ENCODE measurements at regions not wholly inside any gene's neighbourhood (a gene's known extent, or its start where the extent isn't known, plus 50 kb on each side); places are given as distances from the start of the nearest gene placed in this dataset.

DNA sequence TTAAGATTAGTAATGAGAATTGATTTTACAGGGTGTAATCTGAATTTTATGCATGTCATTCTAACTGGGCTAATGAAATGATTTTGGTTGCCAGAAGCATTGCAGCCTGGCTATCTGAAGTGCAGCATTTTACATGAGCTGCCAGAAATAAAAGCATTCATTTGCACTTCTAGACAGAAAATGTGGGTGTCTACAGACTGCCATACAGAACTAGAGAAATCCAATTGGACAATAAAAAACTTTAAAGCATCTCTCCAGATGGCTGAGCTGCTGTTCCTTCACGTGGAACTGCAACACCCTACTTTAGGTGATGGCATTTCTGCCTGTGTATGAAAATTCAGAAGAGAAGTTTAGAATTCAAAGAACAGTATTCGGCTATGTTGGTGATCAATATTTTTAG is 450.1 kb upstream of the SLITRK1 start:
- Mint-ChIP-seq H3K27me3 (ENCODE audit: low read depth) (no peaks in the 10 kb centered on the region), H3K36me3 (ENCODE audit: insufficient read depth) (no peaks in the 10 kb centered on the region), H3K4me1 (ENCODE audit: low read depth) (no peaks in the 10 kb centered on the region), H3K9me3 (no peaks in the 10 kb centered on the region), H3K4me3 (no peak overlapping the region)
- no peak for DNase-seq
- no peak for ATAC-seq

GRCh38 chr13:84315527-84315926 is 433.3 kb upstream of the SLITRK1 start:
- Mint-ChIP-seq H3K4me3 (no peak overlapping the region), H3K27me3 (ENCODE audit: low read depth) (no peaks in the 10 kb centered on the region), H3K4me1 (ENCODE audit: low read depth) (no peaks in the 10 kb centered on the region), H3K36me3 (ENCODE audit: insufficient read depth) (no peaks in the 10 kb centered on the region), H3K9me3 (no peaks in the 10 kb centered on the region)
- ATAC-seq, result no peak
- no peak for DNase-seq

- Mint-ChIP-seq H3K27me3 (ENCODE audit: low read depth) (no peaks in the 10 kb centered on the region), H3K4me1 (ENCODE audit: low read depth) (no peaks in the 10 kb centered on the region), H3K9me3 (peaks cover 3% of the 10 kb centered on the region), H3K36me3 (ENCODE audit: insufficient read depth) (no peaks in the 10 kb centered on the region), H3K4me3 (no peak overlapping the region)
- no peak for DNase-seq
- no peak for ATAC-seq
These were observed 420.8 kb upstream of the SLITRK1 start for GRCh38 chr13:84303035-84303434.

DNA sequence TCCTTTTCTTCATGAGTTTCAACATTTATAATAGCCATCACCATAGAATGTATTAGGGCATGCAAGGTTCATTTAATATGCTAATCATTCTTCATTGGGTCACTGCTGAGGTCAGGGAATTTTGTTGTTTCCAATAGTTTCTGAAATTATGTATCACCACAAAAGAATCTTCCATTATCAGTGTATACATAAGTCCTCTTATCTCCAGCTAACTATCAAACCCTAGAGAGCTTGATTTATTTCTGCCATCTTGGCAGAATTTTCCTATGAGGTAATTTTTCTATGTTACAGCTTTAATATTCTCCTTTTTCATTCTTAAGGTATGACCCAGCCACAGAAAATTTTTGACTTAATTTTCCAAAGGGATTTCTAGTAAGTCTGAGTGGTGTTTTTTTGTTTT is 415.0 kb upstream of the SLITRK1 start:
- no peak overlapping the region for H3K4me3 Mint-ChIP-seq
- peaks cover 3% of the 10 kb centered on the region for H3K9me3 Mint-ChIP-seq
- no peaks in the 10 kb centered on the region for H3K4me1 Mint-ChIP-seq (ENCODE audit: low read depth)
- DNase-seq (no peak), ATAC-seq (no peak)
- no peaks in the 10 kb centered on the region for H3K27me3 Mint-ChIP-seq (ENCODE audit: low read depth)
- H3K36me3 Mint-ChIP-seq (ENCODE audit: insufficient read depth), result no peaks in the 10 kb centered on the region

GRCh38 chr13:84296401-84296800 is 414.1 kb upstream of the SLITRK1 start:
- H3K9me3 Mint-ChIP-seq, result peaks cover 3% of the 10 kb centered on the region
- H3K27me3 Mint-ChIP-seq (ENCODE audit: low read depth), result no peaks in the 10 kb centered on the region
- no peaks in the 10 kb centered on the region for H3K36me3 Mint-ChIP-seq (ENCODE audit: insufficient read depth)
- no peak overlapping the region for H3K4me3 Mint-ChIP-seq
- no peak for ATAC-seq
- DNase-seq, result no peak
- H3K4me1 Mint-ChIP-seq (ENCODE audit: low read depth), result no peaks in the 10 kb centered on the region

GRCh38 chr13:84294576-84294975 is 412.3 kb upstream of the SLITRK1 start:
- ATAC-seq (no peak), DNase-seq (no peak)
- Mint-ChIP-seq H3K4me3 (no peak overlapping the region), H3K9me3 (peaks cover 3% of the 10 kb centered on the region), H3K36me3 (ENCODE audit: insufficient read depth) (no peaks in the 10 kb centered on the region), H3K4me1 (ENCODE audit: low read depth) (no peaks in the 10 kb centered on the region), H3K27me3 (ENCODE audit: low read depth) (no peaks in the 10 kb centered on the region)

GRCh38 chr13:84290386-84290785 is 408.1 kb upstream of the SLITRK1 start:
- H3K4me3 Mint-ChIP-seq, result no peak overlapping the region
- no peaks in the 10 kb centered on the region for H3K27me3 Mint-ChIP-seq (ENCODE audit: low read depth)
- H3K36me3 Mint-ChIP-seq (ENCODE audit: insufficient read depth), result no peaks in the 10 kb centered on the region
- no peaks in the 10 kb centered on the region for H3K4me1 Mint-ChIP-seq (ENCODE audit: low read depth)
- ATAC-seq (no peak), DNase-seq (no peak)
- H3K9me3 Mint-ChIP-seq, result no peaks in the 10 kb centered on the region

GRCh38 chr13:84279166-84279565 is 396.9 kb upstream of the SLITRK1 start:
- no peak overlapping the region for H3K4me3 Mint-ChIP-seq
- no peaks in the 10 kb centered on the region for H3K36me3 Mint-ChIP-seq (ENCODE audit: insufficient read depth)
- ATAC-seq, result no peak
- peaks cover 3% of the 10 kb centered on the region for H3K9me3 Mint-ChIP-seq
- H3K4me1 Mint-ChIP-seq (ENCODE audit: low read depth), result no peaks in the 10 kb centered on the region
- H3K27me3 Mint-ChIP-seq (ENCODE audit: low read depth), result no peaks in the 10 kb centered on the region
- DNase-seq, result no peak

GRCh38 chr13:84272877-84273562 is 390.7 kb upstream of the SLITRK1 start:
- H3K9me3 Mint-ChIP-seq, result peaks cover 3% of the 10 kb centered on the region
- no peaks in the 10 kb centered on the region for H3K27me3 Mint-ChIP-seq (ENCODE audit: low read depth)
- DNase-seq (no peak), ATAC-seq (no peak)
- no peaks in the 10 kb centered on the region for H3K4me1 Mint-ChIP-seq (ENCODE audit: low read depth)
- no peak overlapping the region for H3K4me3 Mint-ChIP-seq
- no peaks in the 10 kb centered on the region for H3K36me3 Mint-ChIP-seq (ENCODE audit: insufficient read depth)

DNA sequence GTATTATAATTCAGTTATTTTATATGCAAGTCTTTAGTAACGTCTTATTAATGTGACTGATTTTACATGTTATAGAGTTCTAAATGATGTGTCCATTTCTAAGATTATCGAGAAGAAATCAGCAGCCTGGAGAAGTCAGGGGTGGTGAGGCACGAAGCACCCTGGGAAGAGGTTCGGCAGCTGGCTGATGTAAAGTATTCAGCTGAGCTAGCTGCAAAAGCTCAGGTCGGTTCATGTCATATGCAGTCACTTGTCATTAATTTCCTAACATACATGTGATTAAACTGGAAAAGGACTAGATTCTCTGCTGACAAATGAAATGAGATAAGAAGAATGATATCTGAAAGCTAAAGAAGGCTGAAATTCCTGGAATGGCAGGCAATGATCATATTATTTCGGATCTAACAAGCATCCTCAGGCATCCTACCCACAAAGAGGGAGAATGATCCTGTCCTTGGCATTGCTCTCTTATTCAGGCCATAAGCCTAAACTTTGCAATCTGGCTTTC is 383.0 kb upstream of the SLITRK1 start:
- Mint-ChIP-seq H3K4me3 (no peak overlapping the region), H3K4me1 (ENCODE audit: low read depth) (no peaks in the 10 kb centered on the region), H3K27me3 (ENCODE audit: low read depth) (no peaks in the 10 kb centered on the region), H3K9me3 (no peaks in the 10 kb centered on the region), H3K36me3 (ENCODE audit: insufficient read depth) (no peaks in the 10 kb centered on the region)
- ATAC-seq (no peak), DNase-seq (no peak)

DNA sequence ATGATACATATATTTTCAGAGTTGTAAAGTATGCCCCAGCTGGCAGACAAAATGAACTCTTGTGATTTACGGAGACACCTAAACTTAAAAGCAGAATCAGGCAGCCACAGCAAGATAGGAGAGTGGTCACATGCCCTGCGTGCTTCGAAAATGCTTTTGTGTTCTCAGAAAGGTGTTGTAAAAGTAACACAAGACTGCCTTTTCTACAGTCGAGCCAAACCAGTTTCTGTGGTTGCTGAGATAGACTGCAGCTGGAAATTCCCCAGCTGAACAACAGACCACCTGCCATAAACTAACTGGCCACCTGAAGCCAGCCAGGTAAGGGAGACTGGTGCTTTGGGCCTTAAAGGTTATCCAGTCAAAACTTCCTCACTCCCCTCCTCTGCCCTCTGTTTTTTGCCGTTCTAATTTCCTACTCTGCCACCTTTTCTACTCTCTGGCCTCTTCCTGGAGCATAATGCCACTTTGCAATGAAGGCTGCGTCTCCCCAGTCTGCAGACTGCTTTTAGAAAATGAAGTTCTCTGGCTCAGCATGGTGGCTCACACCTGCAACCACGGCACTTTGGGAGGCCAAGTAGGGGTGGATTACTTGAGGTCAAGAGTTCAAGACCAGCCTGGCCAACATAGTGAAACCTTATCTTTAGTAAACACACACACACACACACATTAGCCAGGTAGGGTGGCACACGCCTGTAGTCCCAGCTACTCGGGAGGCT is 381.2 kb upstream of the SLITRK1 start:
- Mint-ChIP-seq H3K36me3 (ENCODE audit: insufficient read depth) (no peaks in the 10 kb centered on the region), H3K4me3 (no peak overlapping the region), H3K9me3 (no peaks in the 10 kb centered on the region), H3K4me1 (ENCODE audit: low read depth) (no peaks in the 10 kb centered on the region), H3K27me3 (ENCODE audit: low read depth) (no peaks in the 10 kb centered on the region)
- DNase-seq (no peak), ATAC-seq (no peak)

DNA sequence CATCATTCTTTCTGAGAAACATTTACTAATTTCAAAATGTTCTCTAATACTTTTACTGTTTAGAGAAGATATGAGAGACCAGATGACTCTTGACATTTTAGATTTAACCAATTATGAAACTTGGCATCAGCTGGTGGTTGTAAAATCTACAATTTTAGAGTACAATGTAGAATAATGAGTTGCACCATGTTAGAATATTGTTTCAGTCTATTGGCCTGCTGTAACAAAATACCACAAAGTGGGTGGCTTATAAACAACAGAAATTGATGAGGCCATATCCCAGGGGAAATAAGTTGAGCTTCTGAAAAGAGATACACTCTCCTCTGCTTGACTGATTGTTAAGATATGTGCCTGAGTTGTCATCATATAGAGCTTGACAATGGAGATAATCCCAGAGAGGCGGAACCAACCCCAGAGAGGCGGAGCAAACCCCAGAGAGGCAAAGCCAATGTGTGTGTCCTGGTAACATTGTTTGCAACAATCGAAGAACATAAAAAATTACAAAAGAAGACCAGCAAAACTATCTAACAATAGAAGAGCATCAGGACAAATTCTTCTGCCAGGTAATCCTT is 373.0 kb upstream of the SLITRK1 start:
- no peaks in the 10 kb centered on the region for H3K4me1 Mint-ChIP-seq (ENCODE audit: low read depth)
- DNase-seq, result no peak
- no peaks in the 10 kb centered on the region for H3K27me3 Mint-ChIP-seq (ENCODE audit: low read depth)
- no peak for ATAC-seq
- H3K4me3 Mint-ChIP-seq, result no peak overlapping the region
- peaks cover 11% of the 10 kb centered on the region for H3K9me3 Mint-ChIP-seq
- peaks cover 2% of the 10 kb centered on the region for H3K36me3 Mint-ChIP-seq (ENCODE audit: insufficient read depth)

GRCh38 chr13:84249463-84249862 is 367.2 kb upstream of the SLITRK1 start:
- no peak for DNase-seq
- H3K4me3 Mint-ChIP-seq, result no peak overlapping the region
- no peak for ATAC-seq
- H3K27me3 Mint-ChIP-seq (ENCODE audit: low read depth), result no peaks in the 10 kb centered on the region
- H3K36me3 Mint-ChIP-seq (ENCODE audit: insufficient read depth), result peaks cover 2% of the 10 kb centered on the region
- H3K9me3 Mint-ChIP-seq, result peaks cover 14% of the 10 kb centered on the region
- H3K4me1 Mint-ChIP-seq (ENCODE audit: low read depth), result no peaks in the 10 kb centered on the region

DNA sequence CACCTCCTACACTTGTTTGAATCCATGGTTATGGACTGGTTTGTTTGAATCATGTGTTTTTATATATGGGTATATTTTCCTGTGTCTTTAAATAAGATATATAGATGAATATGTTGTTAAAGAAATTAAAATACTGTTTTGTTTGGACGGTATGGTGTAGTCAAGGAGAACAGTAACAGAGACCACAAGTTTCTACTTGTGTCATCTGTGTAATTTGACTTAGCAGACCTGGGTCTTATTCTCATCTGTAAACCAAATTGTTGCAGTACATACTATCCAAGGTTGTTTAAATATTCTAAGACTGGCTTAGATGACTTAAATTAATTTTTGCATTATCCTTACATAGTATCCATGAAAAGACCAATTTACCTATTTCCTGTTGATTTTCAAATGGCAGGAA is 361.1 kb upstream of the SLITRK1 start:
- H3K9me3 Mint-ChIP-seq, result peaks cover 7% of the 10 kb centered on the region
- no peak for DNase-seq

GRCh38 chr13:84239032-84239431 is 356.8 kb upstream of the SLITRK1 start:
- Mint-ChIP-seq H3K9me3 (peaks cover 4% of the 10 kb centered on the region), H3K27me3 (ENCODE audit: low read depth) (no peaks in the 10 kb centered on the region), H3K4me3 (no peak overlapping the region), H3K4me1 (ENCODE audit: low read depth) (no peaks in the 10 kb centered on the region), H3K36me3 (ENCODE audit: insufficient read depth) (no peaks in the 10 kb centered on the region)
- DNase-seq, result no peak
- no peak for ATAC-seq

More for the DNA sequence above, 361.1 kb upstream of the SLITRK1 start:
- H3K27me3 Mint-ChIP-seq (ENCODE audit: low read depth), result no peaks in the 10 kb centered on the region
- no peaks in the 10 kb centered on the region for H3K4me1 Mint-ChIP-seq (ENCODE audit: low read depth)
- no peak for ATAC-seq
- H3K36me3 Mint-ChIP-seq (ENCODE audit: insufficient read depth), result no peaks in the 10 kb centered on the region
- no peak overlapping the region for H3K4me3 Mint-ChIP-seq

Data from activated T-cell treated with anti-CD3 and anti-CD28 coated beads, Interleukin-2, amount 50 U/mL, for 4 hours (primary cell).